Gastroesophageal sphincter (tissue), 4 donors: ENCODE measurements at regions not wholly inside any gene's neighbourhood (a gene's known extent, or its start where the extent isn't known, plus 50 kb on each side); places are given as distances from the start of the nearest gene placed in this dataset.

ENCODE experiments used
- ATAC-seq: fragments of 150-250 bp; one replicate; pipeline ENCODE4 v1.9.1; 2016; ENCODE audit warnings: mild to moderate bottlenecking, moderate library complexity
- H3K27ac ChIP-seq, 4 donors: fragments of 200-600 bp; sonication (generic) in 3 of 4; 1 replicate in 3 of 4; 2 replicates in 1 of 4; pipeline ENCODE4 v1.5.1; 2016 to 2019
- H3K27me3 ChIP-seq: fragments of 200-600 bp; sonication (generic); one replicate; pipeline ENCODE4 v1.5.1; 2019
- H3K36me3 ChIP-seq, 2 donors: fragments of 200-600 bp; sonication (generic); one replicate each; pipeline ENCODE4 v1.5.1; 2019; ENCODE audit warnings: control low read depth in 1 of 2
- H3K4me1 ChIP-seq, 3 donors: fragments of 200-600 bp; sonication (generic); 1 replicate in 2 of 3; 2 replicates in 1 of 3; pipeline ENCODE4 v1.5.1; 2016 to 2019; ENCODE audit warnings: control low read depth in 2 of 3
- H3K4me3 ChIP-seq, 2 donors: fragments of 200-600 bp; sonication (generic); one replicate each; pipeline ENCODE4 v1.5.1; 2019; ENCODE audit warnings: mild to moderate bottlenecking in 1 of 2, moderate library complexity in 1 of 2
- H3K9me3 ChIP-seq, 3 donors: fragments of 200-600 bp; sonication (generic); one replicate each; pipeline ENCODE4 v1.5.1; 2017 to 2019; ENCODE audit warnings: control low read depth in 2 of 3
- CTCF ChIP-seq, 4 experiments: fragments of 200-600 bp in 2 of 4; fragments of 450-650 bp in 2 of 4; sonication (generic) in 1 of 4; IDR thresholded peaks; one replicate each; pipeline ENCODE4 v1.5.1; 2017 to 2019; ENCODE audit warnings: antibody characterized with exemption in 4 of 4, mild to moderate bottlenecking in 2 of 4, moderate library complexity in 2 of 4
- EP300 ChIP-seq: sonication (generic); formaldehyde crosslinking; IDR thresholded peaks from one replicate; pipeline ENCODE4 v1.6.1; 2017; ENCODE audit warnings: antibody characterized with exemption, mild to moderate bottlenecking
- POLR2A ChIP-seq, 2 donors: fragments of 450-650 bp; IDR thresholded peaks; one replicate each; pipeline ENCODE4 v1.6.1; 2017; ENCODE audit warnings: antibody characterized with exemption in 2 of 2, mild to moderate bottlenecking in 2 of 2, moderate library complexity in 1 of 2
- POLR2AphosphoS5 ChIP-seq: sonication (generic); formaldehyde crosslinking; IDR thresholded peaks from one replicate; pipeline ENCODE4 v1.6.1; 2017; ENCODE audit warnings: antibody characterized with exemption
- WGBS, 2 donors: methylation state at CpG; one replicate each; pipeline ENCODE4 v1.1.5; 2018; ENCODE audit warnings: low coverage in 1 of 2; 5-methylcytosine and 5-hydroxymethylcytosine counted together

- H3K27ac ChIP-seq: no peak overlapping the region
- TF ChIP-seq POLR2AphosphoS5: no peak
- no peak for TF ChIP-seq CTCF (IDR thresholded peaks at IDR 0.05)
- TF ChIP-seq EP300: no peak
- no peak for TF ChIP-seq POLR2A (IDR thresholded peaks at IDR 0.05)
- no peaks in the 10 kb centered on the region for H3K36me3 ChIP-seq
- no peak for ATAC-seq
- no peak overlapping the region for H3K4me3 ChIP-seq
- H3K9me3 ChIP-seq: no peaks in the 10 kb centered on the region
- H3K27me3 ChIP-seq: no peaks in the 10 kb centered on the region
- 71 to 90% methylated on average over 2 to 3 of the region's 3 CpGs for WGBS, 2 donors
- no peaks in the 10 kb centered on the region for H3K4me1 ChIP-seq
Measured at GRCh38 chr3:27661797-27662196, 60.3 kb downstream of the EOMES start.

GRCh38 chr3:27659279-27660021 is 62.7 kb downstream of the EOMES start:
- no peaks in the 10 kb centered on the region for H3K27me3 ChIP-seq
- H3K36me3 ChIP-seq: no peaks in the 10 kb centered on the region
- no peaks in the 10 kb centered on the region for H3K4me1 ChIP-seq
- 60 to 85% methylated on average over 2 to 3 of the region's 3 CpGs for WGBS, 2 donors
- no peak overlapping the region for H3K27ac ChIP-seq
- TF ChIP-seq EP300 (no peak), POLR2A (IDR thresholded peaks at IDR 0.05) (no peak), POLR2AphosphoS5 (no peak), CTCF (IDR thresholded peaks at IDR 0.05) (peak; percentile 49 to 82 (median 77))
- no peak overlapping the region for H3K4me3 ChIP-seq
- ATAC-seq: peak; percentile 46
- H3K9me3 ChIP-seq: no peaks in the 10 kb centered on the region

GRCh38 chr3:27658741-27659140 is 63.4 kb downstream of the EOMES start:
- ATAC-seq: no peak
- 64 to 100% methylated on average over 1 of the region's 1 CpG for WGBS, 2 donors
- H3K27me3 ChIP-seq: no peaks in the 10 kb centered on the region

GRCh38 chr3:27657871-27658270 is 64.3 kb downstream of the EOMES start:
- no peak for ATAC-seq

More at GRCh38 chr3:27658741-27659140, 63.4 kb downstream of the EOMES start:
- no peak for TF ChIP-seq POLR2A (IDR thresholded peaks at IDR 0.05)
- no peak for TF ChIP-seq EP300
- no peak for TF ChIP-seq CTCF (IDR thresholded peaks at IDR 0.05)
- TF ChIP-seq POLR2AphosphoS5: no peak
- H3K9me3 ChIP-seq: no peaks in the 10 kb centered on the region
- no peak overlapping the region for H3K27ac ChIP-seq
- H3K4me3 ChIP-seq: no peak overlapping the region
- no peaks in the 10 kb centered on the region for H3K4me1 ChIP-seq
- no peaks in the 10 kb centered on the region for H3K36me3 ChIP-seq

More at GRCh38 chr3:27657871-27658270, 64.3 kb downstream of the EOMES start:
- H3K9me3 ChIP-seq: no peaks in the 10 kb centered on the region
- H3K4me3 ChIP-seq: no peak overlapping the region
- no peaks in the 10 kb centered on the region for H3K27me3 ChIP-seq
- H3K36me3 ChIP-seq: no peaks in the 10 kb centered on the region
- 56 to 90% methylated on average over 1 to 2 of the region's 2 CpGs for WGBS, 2 donors
- H3K27ac ChIP-seq: no peak overlapping the region
- no peak for TF ChIP-seq EP300
- TF ChIP-seq POLR2A (IDR thresholded peaks at IDR 0.05): no peak
- no peak for TF ChIP-seq CTCF (IDR thresholded peaks at IDR 0.05)
- no peak for TF ChIP-seq POLR2AphosphoS5
- no peaks in the 10 kb centered on the region for H3K4me1 ChIP-seq
